HG02678 (cell line): ENCODE measurements at regions not wholly inside any gene's neighbourhood (a gene's known extent, or its start where the extent isn't known, plus 50 kb on each side); places are given as distances from the start of the nearest gene placed in this dataset.

Experiments
- ATAC-seq: cut with Tn5 transposase; IDR thresholded peaks from one replicate; pipeline ENCODE4 v1.9.1; 2021; ENCODE audit warnings: mild to moderate bottlenecking, moderate library complexity; ENCODE audit not compliant: unreplicated experiment

- no peak for ATAC-seq
These were observed 160.7 kb upstream of the RTL1 start for GRCh38 chr14:101064121-101064661.

- ATAC-seq: no peak
These were observed 161.2 kb upstream of the RTL1 start for GRCh38 chr14:101064718-101065117.

- no peak for ATAC-seq
These were observed 161.7 kb upstream of the RTL1 start for GRCh38 chr14:101065246-101065645.

GRCh38 chr14:101065696-101066694 lies 162.5 kb upstream of the RTL1 start:
- ATAC-seq: no peak

- no peak for ATAC-seq
These were observed 163.4 kb upstream of the RTL1 start for GRCh38 chr14:101066826-101067510.

- ATAC-seq: no peak
These were observed 165.0 kb upstream of the RTL1 start for GRCh38 chr14:101068313-101069227.

GRCh38 chr14:101069228-101069549 lies 165.7 kb upstream of the RTL1 start:
- no peak for ATAC-seq

- no peak for ATAC-seq
These were observed 166.3 kb upstream of the RTL1 start for GRCh38 chr14:101069666-101070362.

GRCh38 chr14:101070540-101071492 lies 167.3 kb upstream of the RTL1 start:
- no peak for ATAC-seq

GRCh38 chr14:101071493-101071906 lies 168.0 kb upstream of the RTL1 start:
- ATAC-seq: no peak

- ATAC-seq: no peak
These were observed 168.5 kb upstream of the RTL1 start for GRCh38 chr14:101072070-101072469.

GRCh38 chr14:101072531-101072930 lies 169.0 kb upstream of the RTL1 start:
- no peak for ATAC-seq

- ATAC-seq: peak; percentile 81
These were observed 169.5 kb upstream of the RTL1 start for GRCh38 chr14:101072945-101073597.

GRCh38 chr14:101073598-101073965 lies 170.1 kb upstream of the RTL1 start:
- ATAC-seq: no peak

GRCh38 chr14:101074196-101075024 lies 170.9 kb upstream of the RTL1 start:
- no peak for ATAC-seq

GRCh38 chr14:101075025-101075800 lies 171.7 kb upstream of the RTL1 start:
- no peak for ATAC-seq
